Adrenal gland (tissue), 9 donors: ENCODE measurements at regions not wholly inside any gene's neighbourhood (a gene's known extent, or its start where the extent isn't known, plus 50 kb on each side); places are given as distances from the start of the nearest gene placed in this dataset.

ENCODE experiments used
- DNase-seq, 7 donors: peaks; one replicate each; pipeline ENCODE4 v3.0.0-alpha.2; 2019 to 2020
- H3K27ac ChIP-seq, 5 donors: fragments of 200-600 bp; sonication (generic) in 4 of 5; 1 replicate in 3 of 5; 2 replicates in 2 of 5; pipeline versions ENCODE4 v1.5.1 to v1.8.0; 2016 to 2020; ENCODE audit warnings: mild to moderate bottlenecking in 1 of 5
- H3K27me3 ChIP-seq: fragments of 200-600 bp; 2 replicates; pipeline ENCODE4 v1.8.0; 2021
- H3K36me3 ChIP-seq, 2 donors: fragments of 200-600 bp; replicated peaks in 1 of 2; 1 replicate in 1 of 2; 2 replicates in 1 of 2; pipeline versions ENCODE4 v1.5.1 to v1.8.0; 2018 to 2022
- H3K4me1 ChIP-seq, 2 donors: fragments of 200-600 bp; replicated peaks in 1 of 2; 1 replicate in 1 of 2; 2 replicates in 1 of 2; pipeline versions ENCODE4 v1.5.1 to v1.8.0; 2018 to 2021
- H3K4me3 ChIP-seq, 4 donors: fragments of 200-600 bp; sonication (generic) in 3 of 4; one replicate each; pipeline ENCODE4 v1.5.1; 2016 to 2018
- H3K9me3 ChIP-seq, 3 donors: fragments of 200-600 bp; sonication (generic) in 1 of 3; replicated peaks in 1 of 3; 1 replicate in 2 of 3; 2 replicates in 1 of 3; pipeline versions ENCODE4 v1.5.1 to v1.8.0; 2016 to 2021
- POLR2A ChIP-seq, 2 donors: fragments of 450-650 bp; IDR thresholded peaks; one replicate each; pipeline ENCODE4 v1.6.1; 2017; ENCODE audit warnings: antibody characterized with exemption in 2 of 2, mild to moderate bottlenecking in 2 of 2, moderate library complexity in 1 of 2
- WGBS, 4 donors: extraction: QIAGEN DNeasy Blood & Tissue Kit in 2 of 4; methylation state at CpG; one replicate each; pipeline versions ENCODE4 v1.1.5 to v1.1.7; 2013 to 2017; 5-methylcytosine and 5-hydroxymethylcytosine counted together
- intact Hi-C, 2 donors: fragments of 100-400 bp; cut with DNase I; formaldehyde crosslinking; loops; one replicate each; pipeline versions ENCODE4 v1.14.1 to v1.15.0; 2022 to 2023
- TF ChIP-seq, protein P1 (sequence below), 6 experiments: fragments of 450-650 bp in 4 of 6; fragments of 200-600 bp in 2 of 6; sonication (generic) in 1 of 6; IDR thresholded peaks; 1 replicate in 5 of 6; 2 replicates in 1 of 6; pipeline versions ENCODE4 v1.5.1 to v1.8.0; 2016 to 2021; ENCODE audit warnings: antibody characterized with exemption in 6 of 6, mild to moderate bottlenecking in 2 of 6, moderate library complexity in 1 of 6
- donor health status: healthy with polysubstance abuse.
- donor health status: Bipolar disorder and iron deficiency.
- donor health status: DM: yes; HTN: yes; CAD: no.
- donor health status: DM: no; HTN: no; CAD: no.
- donor health status: DM: no; HTN: no; CAD: no.

DNA sequence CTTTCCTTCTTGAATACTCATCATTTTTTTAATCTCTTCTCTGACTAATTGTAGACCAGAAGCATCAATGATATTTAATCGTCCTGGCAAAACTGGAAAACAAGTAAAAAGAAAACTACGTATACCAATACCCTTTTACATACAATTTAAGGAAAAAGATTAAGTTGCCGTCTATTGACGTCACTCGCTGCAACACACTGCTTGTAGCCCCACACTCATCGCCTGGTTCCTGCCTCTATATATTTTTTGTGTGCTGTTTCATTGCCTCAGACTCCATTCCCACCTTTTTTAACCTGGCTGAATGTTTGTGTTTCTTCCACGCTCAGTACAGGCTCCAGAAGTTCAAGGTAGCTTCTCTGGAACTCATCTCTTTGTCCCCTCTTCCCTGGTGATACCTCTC is 536.2 kb downstream of the METTL4 start:
- 75 to 87% (median 81%) methylated on average over 7 of the region's 7 CpGs for WGBS, 4 donors
- intact Hi-C loops, result no loop called here
- DNase-seq, result no peak
- H3K9me3 ChIP-seq, result no peaks in the 10 kb centered on the region
- no peak overlapping the region for H3K27ac ChIP-seq
- H3K4me3 ChIP-seq, result no peak overlapping the region
- H3K36me3 ChIP-seq, result no peaks in the 10 kb centered on the region
- TF ChIP-seq, protein P1, sequence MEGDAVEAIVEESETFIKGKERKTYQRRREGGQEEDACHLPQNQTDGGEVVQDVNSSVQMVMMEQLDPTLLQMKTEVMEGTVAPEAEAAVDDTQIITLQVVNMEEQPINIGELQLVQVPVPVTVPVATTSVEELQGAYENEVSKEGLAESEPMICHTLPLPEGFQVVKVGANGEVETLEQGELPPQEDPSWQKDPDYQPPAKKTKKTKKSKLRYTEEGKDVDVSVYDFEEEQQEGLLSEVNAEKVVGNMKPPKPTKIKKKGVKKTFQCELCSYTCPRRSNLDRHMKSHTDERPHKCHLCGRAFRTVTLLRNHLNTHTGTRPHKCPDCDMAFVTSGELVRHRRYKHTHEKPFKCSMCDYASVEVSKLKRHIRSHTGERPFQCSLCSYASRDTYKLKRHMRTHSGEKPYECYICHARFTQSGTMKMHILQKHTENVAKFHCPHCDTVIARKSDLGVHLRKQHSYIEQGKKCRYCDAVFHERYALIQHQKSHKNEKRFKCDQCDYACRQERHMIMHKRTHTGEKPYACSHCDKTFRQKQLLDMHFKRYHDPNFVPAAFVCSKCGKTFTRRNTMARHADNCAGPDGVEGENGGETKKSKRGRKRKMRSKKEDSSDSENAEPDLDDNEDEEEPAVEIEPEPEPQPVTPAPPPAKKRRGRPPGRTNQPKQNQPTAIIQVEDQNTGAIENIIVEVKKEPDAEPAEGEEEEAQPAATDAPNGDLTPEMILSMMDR (IDR thresholded peaks at IDR 0.05), result no peak
- TF ChIP-seq POLR2A (IDR thresholded peaks at IDR 0.05), result no peak
- H3K4me1 ChIP-seq, result no peaks in the 10 kb centered on the region
- no peaks in the 10 kb centered on the region for H3K27me3 ChIP-seq

DNA sequence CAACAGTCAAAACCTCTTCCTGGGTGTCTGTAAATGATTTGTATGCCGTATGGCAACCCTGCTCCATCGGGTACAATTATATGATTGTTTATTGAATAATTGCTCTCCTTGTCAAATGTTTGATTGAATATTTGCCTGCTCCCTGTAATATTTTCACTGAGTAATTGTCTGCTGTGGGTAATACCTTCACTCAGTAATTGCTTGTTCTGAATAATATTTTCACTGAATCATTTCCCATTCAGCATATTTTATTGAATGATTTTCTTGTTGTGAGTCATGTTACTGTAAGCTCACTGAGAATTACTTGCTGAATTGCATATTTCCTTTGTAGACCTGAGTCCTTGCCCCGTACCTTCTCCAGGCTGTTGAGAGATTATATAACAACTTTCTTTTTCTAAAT is 535.2 kb downstream of the METTL4 start:
- H3K27me3 ChIP-seq, result no peaks in the 10 kb centered on the region
- no peak for TF ChIP-seq POLR2A (IDR thresholded peaks at IDR 0.05)
- TF ChIP-seq, protein P1 (IDR thresholded peaks at IDR 0.05), result no peak
- no peaks in the 10 kb centered on the region for H3K4me1 ChIP-seq
- H3K9me3 ChIP-seq, result no peaks in the 10 kb centered on the region
- WGBS, 4 donors, result 43 to 52% (median 46%) methylated on average over 3 of the region's 3 CpGs
- no peak overlapping the region for H3K27ac ChIP-seq
- no peak for DNase-seq
- intact Hi-C loops, result no loop called here
- no peak overlapping the region for H3K4me3 ChIP-seq
- H3K36me3 ChIP-seq, result no peaks in the 10 kb centered on the region

DNA sequence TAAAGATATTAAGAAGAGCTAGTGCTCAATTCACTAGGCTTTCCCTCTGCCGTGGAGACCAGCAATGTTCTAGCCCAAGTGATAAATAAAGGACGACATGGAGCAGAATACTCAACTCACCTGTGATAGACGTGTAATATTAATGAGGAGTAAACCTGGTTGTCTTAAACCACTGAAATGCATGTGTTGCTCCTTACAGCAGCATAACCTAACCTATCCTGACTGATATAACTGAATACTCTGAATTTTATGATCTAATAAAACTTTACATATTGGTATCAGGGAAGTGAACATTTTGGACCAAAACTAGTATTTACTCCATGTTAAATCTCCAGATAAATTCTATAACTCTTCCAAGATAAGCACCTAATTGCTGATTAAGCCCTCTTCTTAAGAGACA is 531.0 kb downstream of the METTL4 start:
- intact Hi-C loops, result no loop called here
- no peak for DNase-seq
- no peaks in the 10 kb centered on the region for H3K4me1 ChIP-seq
- TF ChIP-seq, protein P1 (IDR thresholded peaks at IDR 0.05), result no peak
- no peak for TF ChIP-seq POLR2A (IDR thresholded peaks at IDR 0.05)
- H3K27ac ChIP-seq, result no peak overlapping the region
- H3K27me3 ChIP-seq, result no peaks in the 10 kb centered on the region
- H3K9me3 ChIP-seq, result no peaks in the 10 kb centered on the region
- no peak overlapping the region for H3K4me3 ChIP-seq
- 72 to 91% (median 77%) methylated on average over 3 of the region's 3 CpGs for WGBS, 4 donors
- H3K36me3 ChIP-seq, result no peaks in the 10 kb centered on the region

DNA sequence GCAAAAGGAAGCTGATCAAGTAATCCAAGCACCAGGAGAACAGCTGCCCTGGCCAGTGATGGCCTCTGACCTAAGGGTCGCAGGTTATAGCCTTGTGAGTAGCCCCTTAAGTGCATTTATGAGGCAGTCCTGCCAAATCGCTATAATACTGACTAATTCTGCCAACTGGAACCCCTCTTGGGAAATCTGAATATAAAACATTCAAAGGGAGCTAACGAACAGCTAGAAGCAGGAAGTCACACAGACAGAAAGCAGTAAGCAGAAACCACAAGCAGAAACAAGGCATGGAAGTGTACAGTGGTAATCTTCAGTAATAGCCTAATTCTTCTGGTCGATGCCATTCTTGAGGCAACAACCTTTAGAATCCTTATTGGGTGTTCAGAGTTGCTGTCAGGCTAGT is 521.3 kb downstream of the METTL4 start:
- H3K4me3 ChIP-seq, result no peak overlapping the region
- intact Hi-C loops, result no loop called here
- no peaks in the 10 kb centered on the region for H3K4me1 ChIP-seq
- TF ChIP-seq, protein P1 (IDR thresholded peaks at IDR 0.05), result no peak
- no peak for TF ChIP-seq POLR2A (IDR thresholded peaks at IDR 0.05)
- DNase-seq, result no peak
- WGBS, 4 donors, result 33 to 49% (median 44%) methylated on average over 4 of the region's 4 CpGs
- no peaks in the 10 kb centered on the region for H3K36me3 ChIP-seq
- H3K27ac ChIP-seq, result no peak overlapping the region
- no peaks in the 10 kb centered on the region for H3K27me3 ChIP-seq
- H3K9me3 ChIP-seq, result no peaks in the 10 kb centered on the region
